GM23248 (cell line): ENCODE measurements at regions not wholly inside any gene's neighbourhood (a gene's known extent, or its start where the extent isn't known, plus 50 kb on each side); places are given as distances from the start of the nearest gene placed in this dataset.

Experiments used
- DNase-seq: peaks from one replicate; pipeline ENCODE4 v3.0.0-alpha.2; 2015
- H2AFZ ChIP-seq: fragments of 200-600 bp; sonication (generic); 2 replicates; pipeline ENCODE4 v1.6.1; 2016; ENCODE audit warnings: antibody characterized with exemption
- H3F3A ChIP-seq: fragments of 200-600 bp; sonication (generic); 2 replicates; pipeline ENCODE4 v1.6.1; 2016; ENCODE audit warnings: mild to moderate bottlenecking, antibody characterized with exemption, mixed run types; ENCODE audit not compliant: insufficient read depth
- H3K27ac ChIP-seq: fragments of 200-600 bp; sonication (generic); 2 replicates; pipeline ENCODE4 v1.5.1; 2016; ENCODE audit warnings: mild to moderate bottlenecking
- H3K27me3 ChIP-seq: fragments of 200-600 bp; sonication (generic); replicated peaks from 2 replicates; pipeline ENCODE4 v1.6.1; 2016; ENCODE audit warnings: mild to moderate bottlenecking; ENCODE audit not compliant: insufficient read depth
- H3K36me3 ChIP-seq: fragments of 200-600 bp; sonication (generic); 2 replicates; pipeline ENCODE4 v1.6.1; 2016; ENCODE audit warnings: low read depth, mild to moderate bottlenecking
- H3K4me1 ChIP-seq: fragments of 200-600 bp; sonication (generic); 2 replicates; pipeline ENCODE4 v1.6.1; 2016; ENCODE audit warnings: mild to moderate bottlenecking; ENCODE audit not compliant: insufficient read depth
- H3K4me2 ChIP-seq: fragments of 200-600 bp; sonication (generic); one replicate; pipeline ENCODE4 v1.6.1; 2016; ENCODE audit warnings: mild to moderate bottlenecking; ENCODE audit not compliant: unreplicated experiment
- H3K4me3 ChIP-seq: fragments of 200-600 bp; sonication (generic); 2 replicates; pipeline ENCODE4 v1.5.1; 2016; ENCODE audit warnings: mild to moderate bottlenecking
- H3K79me2 ChIP-seq: fragments of 200-600 bp; sonication (generic); 2 replicates; pipeline ENCODE4 v1.6.1; 2016; ENCODE audit warnings: mild to moderate bottlenecking; ENCODE audit not compliant: insufficient read depth
- H3K9ac ChIP-seq: fragments of 200-600 bp; sonication (generic); 2 replicates; pipeline ENCODE4 v1.6.1; 2016; ENCODE audit warnings: mild to moderate bottlenecking
- H3K9me2 ChIP-seq: fragments of 200-600 bp; sonication (generic); 2 replicates; pipeline ENCODE4 v1.6.1; 2016; ENCODE audit warnings: mixed run types, mild to moderate bottlenecking, moderate library complexity; ENCODE audit not compliant: insufficient read depth
- H3K9me3 ChIP-seq: fragments of 200-600 bp; sonication (generic); one replicate; pipeline ENCODE4 v1.6.1; 2017; ENCODE audit warnings: low read depth
- H4K20me1 ChIP-seq: fragments of 200-600 bp; sonication (generic); 2 replicates; pipeline ENCODE4 v1.6.0; 2016; ENCODE audit not compliant: insufficient read depth
- EZH2 ChIP-seq: fragments of 200-600 bp; sonication (generic); IDR thresholded peaks from 2 replicates; pipeline ENCODE4 v1.6.1; 2018; ENCODE audit warnings: antibody characterized with exemption, mild to moderate bottlenecking; ENCODE audit not compliant: insufficient read depth, poor library complexity, severe bottlenecking
- EZH2phosphoT487 ChIP-seq: fragments of 200-600 bp; sonication (generic); IDR thresholded peaks from 2 replicates; pipeline ENCODE4 v1.6.1; 2018; ENCODE audit warnings: antibody characterized with exemption, moderate library complexity, mild to moderate bottlenecking, low read depth; ENCODE audit not compliant: insufficient read depth
- WGBS, 2 experiments: methylation state at CpG; one replicate each; pipeline ENCODE4 v1.1.6; 2015 to 2017; ENCODE audit warnings: low lambda C conversion rate in 2 of 2, low coverage in 1 of 2; ENCODE audit errors: missing lambda C conversion rate in 2 of 2; 5-methylcytosine and 5-hydroxymethylcytosine counted together
- in situ Hi-C: fragments of 300-500 bp; cut with MboI; formaldehyde crosslinking; loops from 2 replicates; pipeline ENCODE4 v1.15.0; 2020

DNA sequence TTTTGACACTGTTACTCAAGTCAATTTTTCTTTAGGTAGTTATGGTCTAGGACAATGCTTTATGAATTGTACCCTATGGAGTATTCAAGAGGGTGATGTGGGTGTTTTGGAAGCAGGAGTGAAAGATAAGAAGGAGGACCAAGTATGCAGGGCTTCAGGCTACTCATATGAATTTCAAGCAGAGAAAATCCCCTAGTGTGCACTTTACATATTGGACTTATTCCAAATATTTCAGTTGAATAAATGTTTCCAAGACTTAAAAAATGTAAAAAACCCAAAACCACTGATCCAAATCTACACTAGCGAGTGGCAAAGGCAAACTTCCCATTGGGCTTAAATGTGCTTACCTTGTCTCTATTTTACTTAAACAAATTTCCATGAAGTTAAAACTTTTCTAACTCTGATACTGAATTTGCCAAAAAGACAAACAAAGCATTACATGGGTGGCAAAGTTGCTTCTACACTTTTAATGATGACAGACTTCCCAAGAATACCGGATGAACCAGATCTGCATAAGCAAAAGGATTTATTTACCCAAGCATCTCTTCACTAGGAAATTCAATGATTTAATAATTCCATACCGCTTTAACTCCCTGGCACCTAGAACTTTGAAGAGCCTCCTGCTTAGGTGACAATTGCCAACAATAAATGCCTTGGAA lies 1233.5 kb upstream of the NXPH2 start:
- no peak overlapping the region for H3K4me3 ChIP-seq
- peaks cover 3% of the 10 kb centered on the region for H3K9me3 ChIP-seq
- in situ Hi-C loops, result no loop called here
- H3K9me2 ChIP-seq, result no peaks in the 10 kb centered on the region
- WGBS, 2 experiments, result 34 to 43% methylated on average over 3 of the region's 3 CpGs
- H3K79me2 ChIP-seq, result no peaks in the 10 kb centered on the region
- no peak overlapping the region for H2AFZ ChIP-seq
- DNase-seq, result no peak
- no peaks in the 10 kb centered on the region for H3K36me3 ChIP-seq
- no peak for TF ChIP-seq EZH2
- TF ChIP-seq EZH2phosphoT487, result no peak
- H3K27ac ChIP-seq, result no peak overlapping the region
- H3K9ac ChIP-seq, result no peak overlapping the region
- no peak overlapping the region for H3K4me2 ChIP-seq
- no peaks in the 10 kb centered on the region for H4K20me1 ChIP-seq
- H3K4me1 ChIP-seq, result no peaks in the 10 kb centered on the region
- H3F3A ChIP-seq, result no peaks in the 10 kb centered on the region
- H3K27me3 ChIP-seq, result no peaks in the 10 kb centered on the region

DNA sequence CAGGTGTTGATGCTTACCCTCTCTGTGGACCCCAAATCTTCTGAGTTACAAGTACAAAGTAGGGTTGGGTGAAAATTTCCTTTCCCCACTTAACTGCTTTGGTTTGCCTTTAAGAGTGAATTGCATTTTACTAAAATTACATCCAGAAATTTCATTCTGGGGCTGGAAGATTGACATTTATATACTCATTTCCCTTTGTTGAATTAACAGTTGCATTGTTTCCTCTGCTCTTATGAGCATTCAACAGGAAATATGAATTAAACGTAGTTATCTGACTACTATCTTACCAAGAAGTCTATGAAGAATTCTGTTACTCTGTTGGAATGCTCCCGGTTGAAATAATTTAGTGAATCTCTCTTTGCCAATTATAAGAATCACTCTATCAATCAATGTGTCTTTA lies 1231.1 kb upstream of the NXPH2 start:
- in situ Hi-C loops, result no loop called here

DNA sequence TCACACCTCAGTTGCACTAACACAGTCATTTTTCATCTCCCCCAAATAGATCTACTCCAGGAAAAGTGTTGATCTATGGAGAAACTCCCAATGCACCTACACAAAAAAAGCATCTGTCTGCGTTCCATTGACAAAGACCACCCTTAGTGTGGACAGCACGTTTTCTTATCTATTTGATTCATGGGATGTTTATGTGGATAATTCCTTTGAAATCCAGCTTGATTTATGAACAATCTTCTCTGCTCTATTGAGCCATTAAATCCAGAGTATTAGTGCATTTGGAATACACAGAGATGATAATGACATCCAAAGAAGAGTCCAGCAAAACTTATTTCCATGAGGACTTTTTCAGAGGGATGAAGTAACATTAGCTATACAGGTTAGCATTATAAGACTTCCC lies 1221.9 kb upstream of the NXPH2 start:
- Histone ChIP-seq H3K9ac (no peak overlapping the region), H3F3A (no peaks in the 10 kb centered on the region), H3K4me1 (no peaks in the 10 kb centered on the region), H3K9me3 (no peaks in the 10 kb centered on the region), H3K79me2 (no peaks in the 10 kb centered on the region), H3K4me3 (no peak overlapping the region), H3K36me3 (no peaks in the 10 kb centered on the region), H3K9me2 (no peaks in the 10 kb centered on the region), H3K27me3 (no peaks in the 10 kb centered on the region), H3K27ac (no peak overlapping the region), H4K20me1 (no peaks in the 10 kb centered on the region), H3K4me2 (no peak overlapping the region), H2AFZ (no peak overlapping the region)
- no peak for DNase-seq
- WGBS, 2 experiments, result 16 to 26% methylated on average over 2 of the region's 2 CpGs
- TF ChIP-seq EZH2 (no peak), EZH2phosphoT487 (no peak)
- in situ Hi-C loops, result no loop called here

More for the DNA sequence above, 1231.1 kb upstream of the NXPH2 start:
- TF ChIP-seq EZH2phosphoT487, result no peak
- no peak for TF ChIP-seq EZH2
- WGBS, 2 experiments, result 13 to 17% methylated on average over 2 of the region's 2 CpGs
- DNase-seq, result no peak
- Histone ChIP-seq H3K27me3 (no peaks in the 10 kb centered on the region), H3K36me3 (no peaks in the 10 kb centered on the region), H2AFZ (no peak overlapping the region), H3F3A (no peaks in the 10 kb centered on the region), H3K79me2 (no peaks in the 10 kb centered on the region), H3K4me3 (no peak overlapping the region), H3K9me3 (peaks cover 3% of the 10 kb centered on the region), H3K9ac (no peak overlapping the region), H4K20me1 (no peaks in the 10 kb centered on the region), H3K9me2 (no peaks in the 10 kb centered on the region), H3K4me2 (no peak overlapping the region), H3K27ac (no peak overlapping the region), H3K4me1 (no peaks in the 10 kb centered on the region)

DNA sequence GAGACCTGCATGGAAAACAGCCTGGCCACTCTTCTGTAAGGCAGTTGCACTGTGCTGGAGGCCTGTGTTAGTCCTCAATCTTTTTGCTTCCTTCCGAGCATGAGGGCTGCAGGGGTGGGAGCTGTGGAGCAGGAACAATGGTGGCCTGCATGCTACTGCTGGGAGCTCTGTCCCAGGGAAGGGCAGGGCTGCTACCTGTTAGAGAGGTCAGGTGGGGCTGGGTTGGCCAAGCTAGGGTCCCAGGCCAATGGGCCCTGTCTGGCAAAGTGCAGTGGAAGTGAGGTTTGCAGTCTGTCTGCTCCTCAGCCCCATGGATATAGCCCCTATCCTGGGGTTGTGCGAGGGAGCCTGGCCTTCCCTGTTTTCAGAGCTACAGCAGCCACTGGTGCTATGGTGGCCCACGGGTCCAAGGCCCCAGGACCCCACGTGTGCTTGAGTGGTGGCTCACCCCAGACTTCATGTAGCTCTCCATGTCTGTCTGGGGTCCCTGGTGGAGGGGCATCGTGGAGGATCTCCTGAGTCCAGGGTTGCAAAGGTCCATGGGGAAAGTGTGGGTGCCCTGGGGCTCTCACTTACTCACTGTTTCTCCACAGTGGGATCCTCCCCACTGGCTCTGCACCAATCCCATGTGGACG lies 1212.6 kb upstream of the NXPH2 start:
- in situ Hi-C loops, result no loop called here
- Histone ChIP-seq H3K4me2 (no peak overlapping the region), H3K27me3 (no peaks in the 10 kb centered on the region), H3F3A (no peaks in the 10 kb centered on the region), H3K9me3 (no peaks in the 10 kb centered on the region), H3K4me1 (no peaks in the 10 kb centered on the region), H3K36me3 (no peaks in the 10 kb centered on the region), H2AFZ (no peak overlapping the region), H3K27ac (no peak overlapping the region), H3K9ac (no peak overlapping the region), H4K20me1 (no peaks in the 10 kb centered on the region), H3K9me2 (no peaks in the 10 kb centered on the region), H3K4me3 (no peak overlapping the region), H3K79me2 (no peaks in the 10 kb centered on the region)
- no peak for DNase-seq
- no peak for TF ChIP-seq EZH2
- no peak for TF ChIP-seq EZH2phosphoT487
- 38 to 39% methylated on average over 5 to 6 of the region's 6 CpGs for WGBS, 2 experiments
